MG63 (cell line): ENCODE measurements at regions not wholly inside any gene's neighbourhood (a gene's known extent, or its start where the extent isn't known, plus 50 kb on each side); places are given as distances from the start of the nearest gene placed in this dataset.
"Not testable (repeated sequence)": the region's sequence is repeated elsewhere in the genome, so short reads cannot be mapped to it uniquely, and the experiment has no call there.

Experiments used
- DNase-seq: peaks from one replicate; pipeline ENCODE4 v3.0.0-alpha.2; 2020
- H3K27me3 ChIP-seq: fragments of 250-450 bp; sonication (Bioruptor Pico); 2 replicates; pipeline ENCODE4 v1.5.1; 2020; ENCODE audit warnings: mild to moderate bottlenecking, moderate library complexity
- H3K36me3 ChIP-seq: fragments of 250-450 bp; sonication (Bioruptor Pico); 2 replicates; pipeline ENCODE4 v1.5.1; 2020; ENCODE audit warnings: mild to moderate bottlenecking, moderate library complexity
- H3K4me3 ChIP-seq: fragments of 250-450 bp; sonication (Bioruptor Pico); 2 replicates; pipeline ENCODE4 v1.5.1; 2020; ENCODE audit warnings: mild to moderate bottlenecking, moderate library complexity
- H3K9me3 ChIP-seq: fragments of 250-450 bp; sonication (Bioruptor Pico); 2 replicates; pipeline ENCODE4 v1.5.1; 2020; ENCODE audit warnings: mild to moderate bottlenecking, moderate library complexity

DNA sequence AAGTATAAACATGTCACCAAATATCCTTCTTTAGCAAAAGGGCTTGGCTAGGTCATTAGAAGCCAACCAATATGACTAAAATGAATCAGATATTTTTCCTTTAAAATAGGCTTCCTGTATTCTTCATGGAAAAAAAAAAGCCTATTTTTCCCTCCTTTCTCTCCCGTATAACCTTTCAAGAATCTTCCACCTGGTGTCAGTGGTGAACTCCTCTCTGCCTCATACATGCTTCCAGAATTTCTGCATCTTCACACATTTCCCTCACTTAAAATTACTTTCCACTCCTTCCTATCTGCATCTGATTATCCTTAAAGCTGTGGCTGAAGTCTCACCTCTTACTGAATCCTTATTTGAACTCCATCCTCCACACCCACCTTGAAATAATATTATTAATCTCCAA lies 116.9 kb upstream of the FANCL start:
- Histone ChIP-seq H3K9me3 (no peaks in the 10 kb centered on the region), H3K4me3 (no peak overlapping the region), H3K27me3 (no peaks in the 10 kb centered on the region), H3K36me3 (no peaks in the 10 kb centered on the region)
- DNase-seq = no peak

DNA sequence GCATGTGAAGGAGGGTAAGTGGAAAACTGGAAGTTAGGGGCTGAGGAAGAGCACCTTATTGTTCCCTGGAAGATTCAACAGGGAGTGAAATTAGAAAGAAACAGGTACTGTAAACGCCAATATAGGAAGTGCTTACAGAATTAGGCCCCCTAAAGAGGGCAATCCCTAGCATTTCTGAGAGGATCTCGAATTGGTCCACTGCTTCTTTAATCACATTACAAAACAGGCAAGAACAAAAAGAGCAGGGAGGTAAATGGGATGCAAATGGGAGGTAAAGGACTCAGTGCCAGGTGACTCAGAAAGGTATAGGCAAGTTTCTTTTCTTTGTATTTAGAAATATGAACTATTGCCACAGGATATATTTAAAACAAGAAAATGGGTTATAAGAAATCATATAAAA lies 116.4 kb upstream of the FANCL start:
- no peak for DNase-seq
- Histone ChIP-seq H3K27me3 (no peaks in the 10 kb centered on the region), H3K9me3 (no peaks in the 10 kb centered on the region), H3K36me3 (no peaks in the 10 kb centered on the region), H3K4me3 (no peak overlapping the region)

GRCh38 chr2:58354230-58354629 lies 113.1 kb upstream of the FANCL start:
- H3K9me3 ChIP-seq = no peaks in the 10 kb centered on the region
- H3K4me3 ChIP-seq = no peak overlapping the region
- H3K27me3 ChIP-seq = no peaks in the 10 kb centered on the region
- no peak for DNase-seq
- no peaks in the 10 kb centered on the region for H3K36me3 ChIP-seq

GRCh38 chr2:58350484-58350883 lies 109.4 kb upstream of the FANCL start:
- H3K27me3 ChIP-seq = no peaks in the 10 kb centered on the region
- no peaks in the 10 kb centered on the region for H3K9me3 ChIP-seq
- no peaks in the 10 kb centered on the region for H3K36me3 ChIP-seq
- no peak for DNase-seq
- H3K4me3 ChIP-seq = no peak overlapping the region

GRCh38 chr2:58347810-58348209 lies 106.7 kb upstream of the FANCL start:
- DNase-seq = no peak
- Histone ChIP-seq H3K4me3 (no peak overlapping the region), H3K36me3 (no peaks in the 10 kb centered on the region), H3K27me3 (no peaks in the 10 kb centered on the region), H3K9me3 (no peaks in the 10 kb centered on the region)

- peaks cover 3% of the 10 kb centered on the region for H3K9me3 ChIP-seq
- no peak for DNase-seq
- H3K27me3 ChIP-seq = no peaks in the 10 kb centered on the region
- H3K4me3 ChIP-seq = no peak overlapping the region
- no peaks in the 10 kb centered on the region for H3K36me3 ChIP-seq
Observed at GRCh38 chr2:58341047-58341446, 99.9 kb upstream of the FANCL start.

DNA sequence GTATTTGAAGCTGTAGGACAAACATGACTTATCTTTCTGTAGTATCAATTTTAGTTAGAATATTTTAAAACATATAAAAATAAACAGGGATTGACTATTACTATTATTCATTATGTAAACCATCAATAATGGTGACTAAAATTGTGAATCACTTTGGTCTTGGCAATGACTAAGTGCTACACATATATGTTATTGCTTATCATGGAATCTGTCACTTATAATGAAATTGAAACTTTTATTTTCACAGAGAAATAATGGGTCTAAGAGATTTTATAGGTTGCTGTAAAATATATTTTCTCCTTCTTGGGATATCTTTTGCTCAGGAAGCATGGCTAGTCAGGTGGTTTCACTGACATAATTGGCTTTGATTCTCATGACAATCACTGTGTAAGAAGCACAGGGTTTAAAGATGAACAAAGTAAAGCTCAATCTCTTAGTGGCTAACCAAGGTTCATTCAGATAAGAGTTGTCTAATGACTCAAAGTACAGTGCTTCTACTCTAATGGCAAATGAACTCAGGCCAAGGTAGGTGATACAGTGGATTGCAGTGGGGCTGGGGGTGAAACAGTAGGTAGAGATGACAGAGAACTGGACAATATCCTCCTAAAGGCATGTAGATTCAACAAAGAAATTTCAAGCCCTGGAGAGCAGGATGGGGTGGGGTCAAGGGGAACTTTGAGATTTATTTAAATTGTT lies 98.6 kb upstream of the FANCL start:
- peaks cover 3% of the 10 kb centered on the region for H3K9me3 ChIP-seq
- no peak overlapping the region for H3K4me3 ChIP-seq
- H3K36me3 ChIP-seq = no peaks in the 10 kb centered on the region
- H3K27me3 ChIP-seq = no peaks in the 10 kb centered on the region
- no peak for DNase-seq

DNA sequence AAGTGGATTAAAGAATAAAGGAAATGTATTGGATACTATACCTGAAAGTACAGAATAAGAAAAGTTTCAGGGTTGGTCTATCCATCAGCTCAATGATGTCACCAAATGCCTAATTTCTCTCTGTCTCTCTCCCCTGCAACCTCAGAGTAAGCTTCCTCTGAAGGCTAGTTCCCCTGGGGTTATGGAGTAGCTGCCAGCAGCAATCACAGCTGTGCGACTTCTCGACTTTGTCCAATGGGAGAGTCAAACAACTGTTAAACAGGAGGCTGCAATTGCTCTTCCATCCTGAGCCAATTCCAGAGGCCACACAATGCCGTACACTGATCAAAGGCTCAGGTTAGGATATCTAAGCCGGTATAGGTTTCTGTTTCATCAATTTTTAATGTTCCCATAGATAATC lies 95.3 kb upstream of the FANCL start:
- Histone ChIP-seq H3K9me3 (no peaks in the 10 kb centered on the region), H3K4me3 (no peak overlapping the region), H3K27me3 (no peaks in the 10 kb centered on the region), H3K36me3 (no peaks in the 10 kb centered on the region)
- no peak for DNase-seq

DNA sequence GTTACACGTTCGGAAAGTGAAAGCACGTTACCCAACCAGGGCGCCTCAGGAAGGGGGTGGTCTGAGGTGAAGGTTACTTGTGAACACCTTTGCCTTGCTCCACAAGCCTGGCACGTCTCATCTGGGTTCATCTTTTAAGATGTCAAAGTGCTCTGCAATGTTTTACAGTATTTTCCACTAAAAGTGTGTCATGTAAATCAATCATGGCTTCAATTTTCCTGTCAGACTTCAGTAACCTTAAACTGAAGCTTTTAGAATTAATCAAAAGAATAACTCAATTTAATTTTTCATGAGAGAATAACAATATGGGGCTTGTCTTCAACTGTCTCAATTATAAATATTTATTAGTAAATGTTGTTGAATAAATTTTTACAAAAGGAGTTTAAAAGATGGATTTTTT lies 93.3 kb upstream of the FANCL start:
- H3K4me3 ChIP-seq = no peak overlapping the region
- no peaks in the 10 kb centered on the region for H3K36me3 ChIP-seq
- DNase-seq = no peak
- no peaks in the 10 kb centered on the region for H3K27me3 ChIP-seq
- no peaks in the 10 kb centered on the region; the same call in 1 of the 2 replicates for H3K9me3 ChIP-seq

- not testable (repeated sequence) for H3K27me3 ChIP-seq, H3K4me3 ChIP-seq, H3K9me3 ChIP-seq, H3K36me3 ChIP-seq, DNase-seq
Observed at GRCh38 chr2:58325296-58325895, 84.3 kb upstream of the FANCL start.

- H3K36me3 ChIP-seq = no peaks in the 10 kb centered on the region
- H3K4me3 ChIP-seq = no peak overlapping the region
- no peaks in the 10 kb centered on the region for H3K9me3 ChIP-seq
- no peak for DNase-seq
- H3K27me3 ChIP-seq = no peaks in the 10 kb centered on the region
Observed at GRCh38 chr2:58319481-58319880, 78.4 kb upstream of the FANCL start.

- DNase-seq, H3K9me3 ChIP-seq, H3K4me3 ChIP-seq, H3K36me3 ChIP-seq, H3K27me3 ChIP-seq: not testable (repeated sequence)
Observed at GRCh38 chr2:58318949-58319348, 77.8 kb upstream of the FANCL start.

DNA sequence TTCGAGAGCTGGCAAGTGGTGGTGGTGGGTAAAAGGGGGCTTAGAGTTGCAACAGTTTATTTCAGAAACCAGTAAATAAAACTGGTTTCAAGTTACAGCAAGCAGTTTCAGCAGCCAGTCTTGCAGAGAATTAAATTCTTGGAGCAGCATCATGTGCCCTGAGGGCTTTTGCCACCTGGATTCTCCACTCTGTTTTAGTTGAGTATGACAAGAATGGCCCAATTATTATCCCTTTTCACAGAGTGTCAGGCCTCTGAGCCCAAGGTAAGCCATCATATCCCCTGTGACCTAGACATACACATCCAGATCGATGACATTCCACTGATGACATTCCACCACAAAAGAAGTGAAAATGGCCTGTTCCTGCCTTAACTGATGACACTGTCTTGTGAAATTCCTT lies 72.8 kb upstream of the FANCL start:
- no peaks in the 10 kb centered on the region for H3K9me3 ChIP-seq
- no peaks in the 10 kb centered on the region for H3K27me3 ChIP-seq
- DNase-seq = no peak
- H3K36me3 ChIP-seq = no peaks in the 10 kb centered on the region
- no peak overlapping the region for H3K4me3 ChIP-seq

DNA sequence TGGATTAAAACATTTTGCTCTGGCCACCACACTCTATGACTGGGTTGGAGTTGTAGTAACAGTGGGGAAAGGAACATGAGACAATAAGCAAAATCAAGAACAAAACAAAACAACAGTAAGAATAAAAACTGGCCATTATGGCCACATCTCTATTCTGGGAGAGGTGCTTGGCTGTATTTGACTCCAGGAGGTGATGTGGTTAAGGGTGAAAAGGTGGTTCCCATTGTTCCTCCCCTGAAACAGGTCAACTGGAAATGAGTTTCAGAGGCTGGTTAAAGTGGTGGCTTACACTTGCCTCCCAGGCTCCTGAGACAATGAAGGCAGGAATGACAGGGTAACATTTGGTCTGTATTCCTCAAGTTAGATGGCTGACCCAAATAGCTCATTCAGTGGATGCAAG lies 67.3 kb upstream of the FANCL start:
- H3K9me3 ChIP-seq = no peaks in the 10 kb centered on the region
- H3K4me3 ChIP-seq = no peak overlapping the region
- no peaks in the 10 kb centered on the region for H3K27me3 ChIP-seq
- no peak for DNase-seq
- no peaks in the 10 kb centered on the region for H3K36me3 ChIP-seq

- Histone ChIP-seq H3K27me3 (no peaks in the 10 kb centered on the region), H3K4me3 (no peak overlapping the region), H3K9me3 (no peaks in the 10 kb centered on the region; the same call in 1 of the 2 replicates), H3K36me3 (no peaks in the 10 kb centered on the region)
- no peak for DNase-seq
Observed at GRCh38 chr2:58304843-58305242, 63.7 kb upstream of the FANCL start.

DNA sequence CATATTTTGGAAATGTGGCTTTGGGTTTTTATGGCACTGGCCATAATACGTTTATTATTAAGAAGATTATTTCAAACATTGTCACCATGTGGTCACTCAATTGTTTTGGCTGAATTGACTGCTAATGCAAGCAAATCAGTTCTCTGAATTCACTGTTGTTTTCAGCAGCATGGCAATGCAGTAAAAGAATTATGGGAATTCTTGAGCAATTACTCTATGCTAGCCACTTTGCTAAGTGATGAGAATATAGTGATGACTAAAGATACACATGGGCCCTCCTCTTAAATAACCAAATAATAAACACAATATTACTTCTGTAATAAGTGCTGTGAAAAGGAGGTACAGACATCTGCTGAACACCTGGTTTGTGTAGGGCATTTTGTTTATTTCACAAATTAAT lies 58.0 kb upstream of the FANCL start:
- no peaks in the 10 kb centered on the region; the same call in 1 of the 2 replicates for H3K9me3 ChIP-seq
- no peak overlapping the region for H3K4me3 ChIP-seq
- no peaks in the 10 kb centered on the region for H3K36me3 ChIP-seq
- no peaks in the 10 kb centered on the region for H3K27me3 ChIP-seq
- no peak for DNase-seq

- Histone ChIP-seq H3K27me3 (no peaks in the 10 kb centered on the region), H3K9me3 (no peaks in the 10 kb centered on the region), H3K4me3 (no peak overlapping the region), H3K36me3 (no peaks in the 10 kb centered on the region)
- no peak for DNase-seq
Observed at GRCh38 chr2:58293056-58293455, 51.9 kb upstream of the FANCL start.

DNA sequence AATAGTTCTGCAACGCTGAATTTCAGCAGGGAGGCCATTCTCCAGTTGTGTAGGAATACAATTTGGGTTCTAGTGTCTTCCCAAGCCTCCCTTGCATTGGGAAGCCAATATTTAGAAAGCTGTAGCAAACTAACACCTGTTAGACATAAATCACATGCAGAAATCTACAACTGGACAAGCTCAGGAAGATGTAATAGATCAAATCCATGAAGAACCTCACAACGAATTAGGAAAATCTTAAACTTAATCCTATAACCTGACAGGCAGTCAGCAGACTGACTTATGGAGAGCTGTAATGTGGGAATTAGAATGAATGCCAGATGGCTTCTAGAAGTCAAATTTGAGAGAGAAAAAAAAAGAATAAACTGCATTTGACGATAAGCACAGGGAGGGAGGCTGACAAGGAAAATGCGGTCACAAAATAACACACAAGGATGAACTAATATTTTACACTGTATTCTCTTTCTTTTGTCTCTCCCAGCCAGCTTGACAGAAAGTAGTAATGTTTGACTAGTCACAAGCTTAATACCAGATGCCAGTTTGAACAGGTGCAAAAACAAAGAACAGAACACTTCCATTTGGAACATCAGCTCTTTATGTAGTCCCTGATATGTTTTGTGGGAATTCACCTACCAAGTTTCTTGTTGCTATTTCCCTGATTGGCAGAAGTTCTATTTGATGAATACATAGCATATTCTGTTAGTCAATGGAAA lies 50.8 kb upstream of the FANCL start:
- DNase-seq = no peak
- Histone ChIP-seq H3K36me3 (no peaks in the 10 kb centered on the region), H3K9me3 (no peaks in the 10 kb centered on the region)

More for the DNA sequence above, 50.8 kb upstream of the FANCL start:
- Histone ChIP-seq H3K27me3 (no peaks in the 10 kb centered on the region), H3K4me3 (no peak overlapping the region)
